Body of pancreas (tissue), 4 donors: ENCODE measurements at regions not wholly inside any gene's neighbourhood (a gene's known extent, or its start where the extent isn't known, plus 50 kb on each side); places are given as distances from the start of the nearest gene placed in this dataset.
"Not testable (repeated sequence)": the region's sequence is repeated elsewhere in the genome, so short reads cannot be mapped to it uniquely, and the experiment has no call there.

ENCODE experiments used
- ATAC-seq: fragments of 150-250 bp; one replicate; pipeline ENCODE4 v1.9.1; 2016
- DNase-seq, 4 donors: peaks; one replicate each; pipeline ENCODE4 v3.0.0-alpha.2; 2019
- H3K27ac ChIP-seq, 4 donors: fragments of 200-600 bp; sonication (generic); 1 replicate in 3 of 4; 2 replicates in 1 of 4; pipeline versions ENCODE4 v1.5.1 to v1.6.1; 2016 to 2019; ENCODE audit warnings: mild to moderate bottlenecking in 1 of 4, mixed read lengths in 1 of 4, moderate library complexity in 1 of 4
- H3K27me3 ChIP-seq, 2 donors: fragments of 200-600 bp; sonication (generic); one replicate each; pipeline ENCODE4 v1.6.0; 2016; ENCODE audit warnings: mild to moderate bottlenecking in 1 of 2
- H3K36me3 ChIP-seq, 2 donors: fragments of 200-600 bp; sonication (generic); replicated peaks in 1 of 2; 2 replicates each; pipeline ENCODE4 v1.5.1; 2016; ENCODE audit warnings: low read depth in 2 of 2; ENCODE audit not compliant: insufficient read depth in 1 of 2
- H3K4me1 ChIP-seq: fragments of 200-600 bp; sonication (generic); one replicate; pipeline ENCODE4 v1.6.0; 2016
- H3K4me3 ChIP-seq, 2 donors: fragments of 200-600 bp; sonication (generic); 1 replicate in 1 of 2; 2 replicates in 1 of 2; pipeline ENCODE4 v1.5.1; 2016 to 2019
- H3K9me3 ChIP-seq, 3 donors: fragments of 200-600 bp; sonication (generic); 1 replicate in 2 of 3; 2 replicates in 1 of 3; pipeline ENCODE4 v1.5.1; 2016
- POLR2A ChIP-seq, 3 donors: fragments of 450-650 bp; IDR thresholded peaks; one replicate each; pipeline ENCODE4 v1.6.1; 2016; ENCODE audit warnings: antibody characterized with exemption in 3 of 3, mild to moderate bottlenecking in 2 of 3
- WGBS, 2 donors: methylation state at CpG; one replicate each; pipeline ENCODE4 v1.1.5; 2017; 5-methylcytosine and 5-hydroxymethylcytosine counted together
- intact Hi-C: fragments of 100-400 bp; cut with DNase I; formaldehyde crosslinking; loops from one replicate; pipeline ENCODE4 v1.15.1; 2023
- TF ChIP-seq, protein P1 (sequence below), 7 experiments: fragments of 450-650 bp in 4 of 7; fragments of 200-600 bp in 3 of 7; sonication (generic) in 3 of 7; IDR thresholded peaks; one replicate each; pipeline ENCODE4 v1.5.1; 2016 to 2019; ENCODE audit warnings: antibody characterized with exemption in 7 of 7

DNA sequence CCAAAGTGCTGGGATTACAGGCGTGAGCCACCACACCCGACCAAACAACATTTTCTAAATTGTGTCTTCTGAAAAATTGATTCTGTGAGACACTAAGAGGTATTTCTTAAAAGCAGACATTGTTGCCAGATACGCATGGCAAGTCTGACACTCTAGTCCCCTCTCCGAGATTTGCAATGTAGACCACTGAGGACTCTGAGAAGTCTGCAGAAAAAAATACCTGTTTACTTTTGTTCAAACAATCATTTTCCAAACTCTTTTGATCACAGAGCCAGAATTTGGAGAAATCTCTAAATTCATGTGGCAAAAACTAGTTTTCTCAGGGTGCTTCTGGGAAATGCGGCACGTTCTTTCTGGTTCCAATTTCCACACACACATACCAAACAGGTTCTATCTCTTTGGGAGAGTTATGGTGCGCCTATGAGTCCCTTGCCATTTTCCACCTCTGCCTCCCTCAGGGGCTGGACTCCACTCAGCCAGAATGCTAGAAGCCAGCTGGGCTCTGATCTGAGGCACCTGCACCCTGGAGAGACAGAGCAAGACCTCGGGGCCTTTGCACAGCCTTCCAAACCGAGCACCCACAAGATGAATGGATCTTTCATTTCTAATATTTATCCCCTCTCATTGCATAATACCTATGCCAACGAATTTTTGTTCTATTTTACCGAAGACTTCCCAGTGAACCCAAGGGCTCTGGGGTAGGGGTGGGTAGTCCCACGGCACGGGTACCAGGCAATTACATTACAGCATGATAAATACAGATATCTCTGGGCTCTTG, 152.7 kb downstream of the MYCN start:
- TF ChIP-seq, protein P1, sequence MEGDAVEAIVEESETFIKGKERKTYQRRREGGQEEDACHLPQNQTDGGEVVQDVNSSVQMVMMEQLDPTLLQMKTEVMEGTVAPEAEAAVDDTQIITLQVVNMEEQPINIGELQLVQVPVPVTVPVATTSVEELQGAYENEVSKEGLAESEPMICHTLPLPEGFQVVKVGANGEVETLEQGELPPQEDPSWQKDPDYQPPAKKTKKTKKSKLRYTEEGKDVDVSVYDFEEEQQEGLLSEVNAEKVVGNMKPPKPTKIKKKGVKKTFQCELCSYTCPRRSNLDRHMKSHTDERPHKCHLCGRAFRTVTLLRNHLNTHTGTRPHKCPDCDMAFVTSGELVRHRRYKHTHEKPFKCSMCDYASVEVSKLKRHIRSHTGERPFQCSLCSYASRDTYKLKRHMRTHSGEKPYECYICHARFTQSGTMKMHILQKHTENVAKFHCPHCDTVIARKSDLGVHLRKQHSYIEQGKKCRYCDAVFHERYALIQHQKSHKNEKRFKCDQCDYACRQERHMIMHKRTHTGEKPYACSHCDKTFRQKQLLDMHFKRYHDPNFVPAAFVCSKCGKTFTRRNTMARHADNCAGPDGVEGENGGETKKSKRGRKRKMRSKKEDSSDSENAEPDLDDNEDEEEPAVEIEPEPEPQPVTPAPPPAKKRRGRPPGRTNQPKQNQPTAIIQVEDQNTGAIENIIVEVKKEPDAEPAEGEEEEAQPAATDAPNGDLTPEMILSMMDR (IDR thresholded peaks at IDR 0.05) = no peak
- no peak for TF ChIP-seq POLR2A (IDR thresholded peaks at IDR 0.05)
- peaks cover 6% of the 10 kb centered on the region for H3K4me1 ChIP-seq
- DNase-seq = no peak
- no peaks in the 10 kb centered on the region for H3K27me3 ChIP-seq
- H3K27ac ChIP-seq = no peak overlapping the region
- intact Hi-C loops = no loop called here
- ATAC-seq = no peak
- H3K4me3 ChIP-seq = no peak overlapping the region
- H3K9me3 ChIP-seq = no peaks in the 10 kb centered on the region
- no peaks in the 10 kb centered on the region for H3K36me3 ChIP-seq
- 83 to 85% methylated on average over 13 of the region's 13 CpGs for WGBS, 2 donors

GRCh38 chr2:16091576-16092282, 151.4 kb downstream of the MYCN start:
- Histone ChIP-seq H3K27ac (no peak overlapping the region), H3K4me1 (peaks cover 6% of the 10 kb centered on the region), H3K36me3 (no peaks in the 10 kb centered on the region), H3K9me3 (no peaks in the 10 kb centered on the region), H3K27me3 (no peaks in the 10 kb centered on the region), H3K4me3 (no peak overlapping the region)
- WGBS, 2 donors = 47 to 55% methylated on average over 1 of the region's 1 CpG
- no peak for DNase-seq
- no peak for ATAC-seq
- intact Hi-C loops = no loop called here
- no peak for TF ChIP-seq POLR2A (IDR thresholded peaks at IDR 0.05)
- TF ChIP-seq, protein P1 (IDR thresholded peaks at IDR 0.05) = no peak

DNA sequence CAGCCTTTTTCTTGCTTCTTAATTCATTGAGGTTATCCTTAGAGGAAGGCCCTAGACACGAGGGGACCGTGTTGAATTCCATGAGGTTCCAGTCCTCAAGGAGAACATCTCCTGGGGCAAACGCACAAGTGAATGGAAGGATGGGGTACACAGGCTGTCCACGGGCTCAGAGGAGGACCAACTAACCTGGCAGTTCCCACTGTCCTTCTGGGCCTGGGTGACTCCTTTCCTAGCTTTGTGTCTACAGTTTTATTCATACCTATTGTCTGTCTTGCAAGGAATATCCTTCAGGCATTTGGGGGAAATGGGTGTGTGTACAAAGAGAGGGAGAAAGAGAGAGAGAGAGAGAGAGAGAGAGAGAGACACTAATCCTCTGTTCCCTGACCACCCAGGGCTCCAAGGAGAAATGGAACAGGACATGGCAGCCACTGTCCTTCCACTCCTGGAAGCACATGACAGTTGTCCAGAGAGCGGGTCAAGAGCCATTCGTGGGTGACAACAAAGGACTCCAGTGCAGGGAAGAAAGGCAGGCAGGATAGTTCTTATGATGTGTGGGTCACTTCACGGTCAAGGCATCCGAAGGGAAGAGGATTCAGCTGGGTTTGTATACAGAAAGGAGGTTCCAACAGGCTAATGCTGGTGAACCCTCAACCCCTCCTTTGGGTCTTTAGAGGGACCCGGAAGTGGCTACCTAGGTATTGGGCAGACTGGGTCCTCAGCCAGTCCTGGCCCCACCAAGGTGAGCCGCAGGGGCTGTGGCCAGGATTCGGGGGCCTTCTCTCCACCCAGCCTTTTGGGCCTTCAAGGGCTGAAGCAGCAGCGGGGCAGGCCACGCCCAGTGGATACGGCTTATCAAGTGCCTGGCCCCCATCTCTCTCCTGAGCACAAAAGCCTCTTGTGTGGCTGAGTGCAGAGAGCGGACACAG, 150.6 kb downstream of the MYCN start:
- no peak overlapping the region for H3K27ac ChIP-seq
- H3K9me3 ChIP-seq = no peaks in the 10 kb centered on the region
- ATAC-seq (no peak), DNase-seq (no peak)
- peaks cover 6% of the 10 kb centered on the region for H3K4me1 ChIP-seq
- H3K27me3 ChIP-seq = no peaks in the 10 kb centered on the region
- TF ChIP-seq POLR2A (IDR thresholded peaks at IDR 0.05) = no peak
- TF ChIP-seq, protein P1 (IDR thresholded peaks at IDR 0.05) = no peak
- H3K4me3 ChIP-seq = no peak overlapping the region
- 76 to 91% methylated on average over 9 to 15 of the region's 15 CpGs for WGBS, 2 donors
- intact Hi-C loops = no loop called here
- H3K36me3 ChIP-seq = no peaks in the 10 kb centered on the region

- intact Hi-C loops, H3K36me3 ChIP-seq, H3K4me3 ChIP-seq, DNase-seq, H3K9me3 ChIP-seq, ATAC-seq, H3K4me1 ChIP-seq, H3K27me3 ChIP-seq, H3K27ac ChIP-seq: not testable (repeated sequence)
- WGBS, 2 donors = 76 to 92% methylated on average over 7 of the region's 7 CpGs
Observed at GRCh38 chr2:16089491-16089890, 149.1 kb downstream of the MYCN start.

DNA sequence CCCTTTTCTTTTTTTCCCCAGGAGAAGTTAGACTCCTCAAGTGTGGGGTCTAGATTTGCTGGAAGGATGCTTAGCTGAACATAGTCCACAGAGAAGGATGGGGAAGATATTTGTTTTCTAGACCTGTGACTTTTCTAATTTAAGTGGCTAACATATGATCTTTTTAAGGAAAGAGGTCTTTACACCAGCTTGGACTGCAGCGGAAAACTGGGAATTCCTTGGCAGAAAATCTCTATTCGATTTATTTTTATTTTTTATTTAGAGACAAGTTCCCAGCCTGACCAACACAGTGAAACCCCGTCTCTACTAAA, 148.4 kb downstream of the MYCN start:
- 44 to 91% methylated on average over 3 of the region's 3 CpGs for WGBS, 2 donors
- DNase-seq (no peak), ATAC-seq (no peak)
- Histone ChIP-seq H3K4me3 (no peak overlapping the region), H3K27me3 (no peaks in the 10 kb centered on the region), H3K36me3 (no peaks in the 10 kb centered on the region), H3K9me3 (no peaks in the 10 kb centered on the region), H3K4me1 (peaks cover 1% of the 10 kb centered on the region), H3K27ac (no peak overlapping the region)
- TF ChIP-seq, protein P1 (IDR thresholded peaks at IDR 0.05) = no peak
- no peak for TF ChIP-seq POLR2A (IDR thresholded peaks at IDR 0.05)
- intact Hi-C loops = no loop called here
